ENCODE measurements at regions not wholly inside any gene's neighbourhood (a gene's known extent, or its start where the extent isn't known, plus 50 kb on each side); places are given as distances from the start of the nearest gene placed in this dataset.

GRCh38 chr13:73292127-73292526 is 233.3 kb downstream of the KLF5 start:
- intact Hi-C loops (cut with DNase I) = no loop called here
- DNase-seq = no peak
- H3K27ac ChIP-seq = no peak overlapping the region
- WGBS, 3 donors = 88 to 89% (median 89%) methylated on average over 1 of the region's 1 CpG
- H3K27me3 ChIP-seq = no peaks in the 10 kb centered on the region
- TF ChIP-seq, protein P1, sequence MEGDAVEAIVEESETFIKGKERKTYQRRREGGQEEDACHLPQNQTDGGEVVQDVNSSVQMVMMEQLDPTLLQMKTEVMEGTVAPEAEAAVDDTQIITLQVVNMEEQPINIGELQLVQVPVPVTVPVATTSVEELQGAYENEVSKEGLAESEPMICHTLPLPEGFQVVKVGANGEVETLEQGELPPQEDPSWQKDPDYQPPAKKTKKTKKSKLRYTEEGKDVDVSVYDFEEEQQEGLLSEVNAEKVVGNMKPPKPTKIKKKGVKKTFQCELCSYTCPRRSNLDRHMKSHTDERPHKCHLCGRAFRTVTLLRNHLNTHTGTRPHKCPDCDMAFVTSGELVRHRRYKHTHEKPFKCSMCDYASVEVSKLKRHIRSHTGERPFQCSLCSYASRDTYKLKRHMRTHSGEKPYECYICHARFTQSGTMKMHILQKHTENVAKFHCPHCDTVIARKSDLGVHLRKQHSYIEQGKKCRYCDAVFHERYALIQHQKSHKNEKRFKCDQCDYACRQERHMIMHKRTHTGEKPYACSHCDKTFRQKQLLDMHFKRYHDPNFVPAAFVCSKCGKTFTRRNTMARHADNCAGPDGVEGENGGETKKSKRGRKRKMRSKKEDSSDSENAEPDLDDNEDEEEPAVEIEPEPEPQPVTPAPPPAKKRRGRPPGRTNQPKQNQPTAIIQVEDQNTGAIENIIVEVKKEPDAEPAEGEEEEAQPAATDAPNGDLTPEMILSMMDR (IDR thresholded peaks at IDR 0.05) = no peak
- TF ChIP-seq EP300 (IDR thresholded peaks at IDR 0.05) (no peak), POLR2A (IDR thresholded peaks at IDR 0.05) (no peak)
- H3K9me3 ChIP-seq = no peaks in the 10 kb centered on the region
- no peaks in the 10 kb centered on the region for H3K4me1 ChIP-seq (ENCODE audit: insufficient read depth)
- H3K4me3 ChIP-seq = no peak overlapping the region
- H3K36me3 ChIP-seq = no peaks in the 10 kb centered on the region

GRCh38 chr13:73290844-73291243 is 232.0 kb downstream of the KLF5 start:
- TF ChIP-seq, protein P1 (IDR thresholded peaks at IDR 0.05) = no peak
- no peaks in the 10 kb centered on the region for H3K36me3 ChIP-seq
- DNase-seq = no peak
- H3K27me3 ChIP-seq = no peaks in the 10 kb centered on the region
- H3K4me3 ChIP-seq = no peak overlapping the region
- H3K9me3 ChIP-seq = no peaks in the 10 kb centered on the region
- intact Hi-C loops (cut with DNase I) = no loop called here
- no peak overlapping the region for H3K27ac ChIP-seq
- 62 to 72% (median 72%) methylated on average over 4 of the region's 4 CpGs for WGBS, 3 donors
- H3K4me1 ChIP-seq (ENCODE audit: insufficient read depth) = no peaks in the 10 kb centered on the region

DNA sequence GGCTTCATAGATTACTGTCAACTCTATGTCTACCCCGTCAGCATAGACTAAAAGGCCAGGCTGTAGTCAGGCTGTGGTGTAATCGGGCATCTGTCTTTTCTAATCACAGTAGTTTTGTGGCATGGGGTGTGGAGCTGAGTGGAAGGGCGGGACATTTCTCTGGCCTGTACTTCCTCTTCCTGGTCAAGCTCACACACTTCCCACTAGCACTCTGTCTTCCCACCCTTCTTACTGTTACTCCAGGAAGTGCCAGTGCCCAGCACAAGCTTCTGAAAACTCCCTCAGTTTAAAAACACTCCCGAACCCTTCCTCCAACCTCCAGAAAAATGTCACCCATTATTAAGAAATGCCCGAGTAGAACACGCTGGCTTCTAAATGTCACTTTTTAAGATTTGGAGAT is 229.8 kb downstream of the KLF5 start:
- Histone ChIP-seq H3K27ac (no peak overlapping the region), H3K9me3 (no peaks in the 10 kb centered on the region), H3K4me1 (ENCODE audit: insufficient read depth) (no peaks in the 10 kb centered on the region), H3K27me3 (no peaks in the 10 kb centered on the region), H3K36me3 (no peaks in the 10 kb centered on the region), H3K4me3 (no peak overlapping the region)
- TF ChIP-seq, protein P1 (IDR thresholded peaks at IDR 0.05) = no peak
- TF ChIP-seq POLR2A (IDR thresholded peaks at IDR 0.05) (no peak), EP300 (IDR thresholded peaks at IDR 0.05) (no peak)
- 92 to 96% (median 93%) methylated on average over 6 of the region's 6 CpGs for WGBS, 3 donors
- intact Hi-C loops (cut with DNase I) = no loop called here
- no peak for DNase-seq

DNA sequence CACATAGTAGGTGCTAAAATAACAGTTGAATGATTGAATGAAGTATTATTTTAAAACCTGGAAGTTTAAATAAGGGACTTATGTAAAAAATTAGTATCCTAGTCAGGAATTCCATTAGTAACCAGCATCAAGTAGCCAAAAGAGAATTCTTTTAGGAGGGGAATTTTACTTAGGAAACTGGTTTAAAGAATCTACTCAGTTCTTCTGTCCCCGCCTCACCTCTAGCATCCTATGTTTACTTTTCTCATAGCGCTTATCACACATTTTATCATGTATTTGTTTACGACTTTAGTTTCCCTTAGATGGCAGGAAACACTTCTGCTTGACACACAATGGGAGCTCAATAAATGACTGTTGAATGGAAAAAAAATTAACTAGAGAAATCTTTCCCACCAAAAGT is 229.0 kb downstream of the KLF5 start:
- H3K27me3 ChIP-seq = no peaks in the 10 kb centered on the region
- H3K9me3 ChIP-seq = no peaks in the 10 kb centered on the region
- no peaks in the 10 kb centered on the region for H3K36me3 ChIP-seq
- 88 to 92% (median 90%) methylated on average over 3 of the region's 3 CpGs for WGBS, 3 donors
- H3K4me1 ChIP-seq (ENCODE audit: insufficient read depth) = no peaks in the 10 kb centered on the region
- no peak overlapping the region for H3K27ac ChIP-seq
- no peak for TF ChIP-seq POLR2A (IDR thresholded peaks at IDR 0.05)
- TF ChIP-seq EP300 (IDR thresholded peaks at IDR 0.05) = no peak
- TF ChIP-seq, protein P1 (IDR thresholded peaks at IDR 0.05) = no peak
- intact Hi-C loops (cut with DNase I) = no loop called here
- no peak for DNase-seq
- no peak overlapping the region for H3K4me3 ChIP-seq

Data from ovary (tissue), 7 donors.